ENCODE measurements at regions not wholly inside any gene's neighbourhood (a gene's known extent, or its start where the extent isn't known, plus 50 kb on each side); places are given as distances from the start of the nearest gene placed in this dataset.
"Not testable (repeated sequence)": the region's sequence is repeated elsewhere in the genome, so short reads cannot be mapped to it uniquely, and the experiment has no call there.

DNA sequence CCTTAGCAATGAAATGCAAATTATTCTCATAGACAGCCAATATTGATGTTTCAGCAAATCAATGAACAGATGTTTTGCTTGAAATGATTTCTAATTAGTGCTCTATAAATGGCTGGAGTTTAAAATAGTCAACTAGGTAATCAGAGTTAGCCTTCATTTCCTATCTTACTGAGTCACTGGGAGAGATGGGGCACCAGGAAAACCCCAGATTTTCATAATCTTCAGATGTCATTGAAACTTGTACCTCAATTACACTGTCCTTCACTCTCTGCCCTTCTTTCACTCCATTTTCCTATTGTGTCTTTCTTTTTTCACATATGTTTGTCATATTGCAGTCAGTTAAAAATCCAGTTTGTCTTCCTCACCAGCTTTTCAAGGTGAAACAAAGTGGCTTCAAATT, 92.7 kb downstream of the C12orf75 start:
- in situ Hi-C loops (cut with HindIII; ENCODE audit: low pct_unique_long_range_greater_than_20kb, low sequenced_read_pairs), result no loop called here
- no peak for DNase-seq (ENCODE audit: low read depth)

DNA sequence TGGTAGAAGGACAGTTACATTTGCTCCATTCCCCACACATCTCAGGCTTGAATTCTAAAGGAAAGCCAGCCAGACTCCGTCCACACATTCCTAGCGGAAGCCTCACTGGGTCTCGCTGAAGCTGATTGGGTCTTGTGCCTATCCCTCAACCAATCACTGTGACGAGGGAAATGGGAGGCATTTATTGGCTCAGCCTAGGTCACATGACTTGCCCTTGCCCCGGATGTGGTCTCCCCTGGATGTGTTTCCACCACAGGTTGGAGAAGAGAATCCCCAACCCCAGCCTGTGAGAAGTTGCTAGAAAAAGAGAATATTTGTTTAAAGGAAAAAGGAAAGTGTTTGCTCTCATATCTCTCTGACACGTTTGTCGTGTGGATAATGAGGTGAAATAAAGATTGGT, 93.4 kb downstream of the C12orf75 start:
- in situ Hi-C loops (cut with HindIII; ENCODE audit: low pct_unique_long_range_greater_than_20kb, low sequenced_read_pairs), result no loop called here
- no peak for DNase-seq (ENCODE audit: low read depth)

DNA sequence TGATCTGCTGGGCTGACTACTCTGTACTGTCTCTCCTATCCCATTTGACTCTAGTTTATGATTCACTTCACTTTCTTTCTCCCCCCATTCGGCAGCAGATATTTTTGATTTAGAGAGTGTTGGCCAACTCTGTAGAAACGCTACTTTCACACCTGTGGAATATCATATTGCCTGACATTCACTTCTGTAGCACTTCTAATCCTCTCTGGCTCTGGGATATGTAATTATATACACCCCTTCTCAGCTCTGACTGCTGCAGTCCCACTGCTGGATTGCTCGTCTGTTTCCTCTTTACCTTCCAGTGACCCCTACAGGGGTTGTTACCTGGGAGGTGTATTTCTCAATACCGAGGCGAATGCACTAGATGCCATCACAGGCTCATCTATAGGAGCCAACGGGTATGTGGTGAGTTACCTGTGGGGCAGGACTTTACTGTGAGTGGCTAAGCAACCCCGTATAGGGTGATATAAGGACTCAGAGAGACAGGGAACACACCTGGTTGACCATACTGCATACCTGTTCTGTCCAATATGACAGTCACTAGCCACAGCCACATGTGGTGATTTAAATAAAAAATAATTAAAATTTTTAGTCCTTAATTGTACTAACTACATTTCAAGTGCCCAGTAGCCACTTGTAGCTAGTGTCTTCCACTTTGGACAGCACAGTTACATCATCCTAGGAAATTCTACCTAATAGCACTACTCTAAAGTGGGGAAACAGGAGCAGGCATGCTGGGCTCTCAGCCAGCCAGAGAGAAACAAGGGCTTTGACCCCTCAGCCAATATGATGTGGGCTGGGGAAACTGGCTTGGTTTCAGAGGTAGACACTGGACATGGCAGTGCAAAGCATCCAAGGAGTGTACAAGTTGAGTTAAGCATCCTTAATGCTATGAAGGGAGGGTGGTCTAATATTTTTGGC, 95.0 kb downstream of the C12orf75 start:
- in situ Hi-C loops (cut with HindIII; ENCODE audit: low pct_unique_long_range_greater_than_20kb, low sequenced_read_pairs), result no loop called here
- no peak for DNase-seq (ENCODE audit: low read depth)

DNA sequence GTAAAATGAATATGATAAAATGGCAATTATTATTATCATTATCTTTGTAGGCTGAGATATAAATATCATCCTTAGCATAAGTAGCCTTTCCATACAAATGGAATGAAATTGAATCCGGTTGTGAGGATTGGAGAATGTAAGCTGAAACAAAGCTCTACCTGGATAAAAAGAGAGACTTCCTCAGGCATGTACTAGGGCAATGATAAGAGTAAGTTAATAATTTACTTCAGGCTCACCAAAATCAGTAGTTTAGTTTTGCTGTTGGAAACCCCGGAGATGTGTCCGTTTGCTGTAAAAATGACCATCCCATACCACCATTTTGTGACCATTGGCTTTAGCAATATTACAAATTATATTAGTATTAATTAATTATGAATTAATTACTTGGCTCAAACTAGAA, 96.3 kb downstream of the C12orf75 start:
- in situ Hi-C loops (cut with HindIII; ENCODE audit: low pct_unique_long_range_greater_than_20kb, low sequenced_read_pairs), result no loop called here
- no peak for DNase-seq (ENCODE audit: low read depth)

DNA sequence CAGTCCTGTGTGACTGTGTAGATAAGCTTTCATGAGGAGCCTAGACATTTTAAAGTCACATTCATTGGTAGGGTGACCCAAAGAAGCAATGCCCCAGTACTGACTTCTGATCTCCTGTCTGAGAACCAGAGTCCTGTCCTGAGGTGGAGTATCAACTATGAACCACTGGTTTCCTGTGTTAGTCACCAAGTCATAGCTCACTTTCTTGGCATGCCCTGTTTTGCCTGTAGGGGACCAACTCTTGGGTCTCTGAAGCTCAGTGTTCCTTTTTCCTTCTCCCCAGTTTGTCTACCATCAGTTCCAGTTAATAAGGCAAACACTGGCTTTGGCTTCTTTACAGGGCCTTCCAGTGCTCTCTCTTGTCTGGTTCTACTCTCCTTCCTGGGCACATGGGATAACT, 97.4 kb downstream of the C12orf75 start:
- in situ Hi-C loops (cut with HindIII; ENCODE audit: low pct_unique_long_range_greater_than_20kb, low sequenced_read_pairs), result no loop called here
- DNase-seq (ENCODE audit: low read depth), result no peak

DNA sequence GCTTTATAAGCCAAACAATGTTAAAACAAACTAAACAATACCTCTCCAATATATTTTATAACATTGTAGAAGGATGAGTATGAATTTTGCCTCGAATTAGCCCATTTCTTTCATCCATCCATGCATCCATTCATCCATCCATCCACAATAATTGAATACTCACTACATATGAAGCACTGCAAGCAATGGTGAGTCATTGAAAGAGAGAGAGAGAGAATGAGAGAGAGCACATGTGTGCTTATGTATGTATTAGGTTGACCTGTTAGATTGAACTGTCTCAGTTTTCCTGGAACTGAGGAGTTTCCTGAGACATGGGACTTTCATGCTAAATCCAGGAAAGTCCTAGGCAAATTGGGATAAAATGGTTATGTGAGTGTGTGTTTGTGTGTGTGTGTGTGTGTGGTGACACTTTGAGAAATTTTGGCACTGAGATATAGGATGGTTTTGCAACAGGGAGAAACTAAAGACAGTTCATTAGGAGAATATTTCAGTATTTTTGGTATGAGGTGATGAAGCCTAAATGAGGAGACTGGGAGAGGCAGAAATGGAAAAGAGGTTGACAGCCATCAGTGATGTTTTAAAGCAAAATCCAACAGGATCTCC, 98.4 kb downstream of the C12orf75 start:
- in situ Hi-C loops (cut with HindIII; ENCODE audit: low pct_unique_long_range_greater_than_20kb, low sequenced_read_pairs), result no loop called here
- DNase-seq (ENCODE audit: low read depth), result no peak

DNA sequence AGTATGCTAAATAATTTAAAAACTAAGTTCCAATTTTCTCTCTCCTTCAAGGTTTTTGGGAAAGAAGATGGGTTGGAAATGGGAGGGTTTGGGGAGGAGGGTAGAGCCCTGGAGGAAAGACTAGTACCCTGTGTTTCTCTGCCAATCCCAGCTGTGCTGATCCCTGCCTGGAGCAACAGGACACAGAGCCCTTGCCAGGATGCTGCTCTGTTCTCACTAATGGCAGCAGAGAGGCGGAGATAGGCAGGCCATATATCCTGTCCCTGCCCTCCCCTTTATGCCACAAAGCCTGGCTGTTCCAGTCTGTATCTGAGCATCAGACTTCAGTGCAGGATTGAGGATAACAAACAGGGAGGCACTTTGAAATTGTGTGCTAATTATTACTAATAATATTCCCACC, 99.0 kb downstream of the C12orf75 start:
- in situ Hi-C loops (cut with HindIII; ENCODE audit: low pct_unique_long_range_greater_than_20kb, low sequenced_read_pairs), result no loop called here
- no peak for DNase-seq (ENCODE audit: low read depth)

DNA sequence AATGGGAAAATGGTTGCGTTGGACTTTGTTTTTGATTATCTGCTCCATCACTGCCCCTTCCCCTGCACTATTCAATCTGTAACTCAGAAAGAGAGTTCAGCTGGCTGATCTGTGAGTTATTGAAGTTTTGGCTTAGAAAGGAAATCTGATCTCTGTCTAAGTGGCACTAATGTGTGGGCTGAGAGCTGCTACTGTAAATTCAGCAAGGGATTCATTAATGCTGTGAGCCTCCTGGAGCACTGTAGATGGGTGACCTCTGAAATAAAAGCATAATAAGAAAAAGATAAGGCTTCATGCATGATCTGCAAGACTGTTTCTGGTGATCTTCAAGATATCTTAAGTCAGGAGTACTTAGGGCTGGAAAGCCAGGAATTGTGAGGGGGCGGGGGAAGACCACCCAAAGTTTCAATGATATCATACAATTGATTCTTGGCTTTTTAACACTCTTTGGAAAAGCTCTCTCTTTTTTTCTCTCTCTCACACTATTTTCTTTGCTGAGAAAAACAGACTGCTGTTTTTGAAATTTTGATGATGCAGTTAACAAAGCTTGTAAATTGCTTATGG, 101.1 kb downstream of the C12orf75 start:
- in situ Hi-C loops (cut with HindIII; ENCODE audit: low pct_unique_long_range_greater_than_20kb, low sequenced_read_pairs), result no loop called here
- no peak for DNase-seq (ENCODE audit: low read depth)

DNA sequence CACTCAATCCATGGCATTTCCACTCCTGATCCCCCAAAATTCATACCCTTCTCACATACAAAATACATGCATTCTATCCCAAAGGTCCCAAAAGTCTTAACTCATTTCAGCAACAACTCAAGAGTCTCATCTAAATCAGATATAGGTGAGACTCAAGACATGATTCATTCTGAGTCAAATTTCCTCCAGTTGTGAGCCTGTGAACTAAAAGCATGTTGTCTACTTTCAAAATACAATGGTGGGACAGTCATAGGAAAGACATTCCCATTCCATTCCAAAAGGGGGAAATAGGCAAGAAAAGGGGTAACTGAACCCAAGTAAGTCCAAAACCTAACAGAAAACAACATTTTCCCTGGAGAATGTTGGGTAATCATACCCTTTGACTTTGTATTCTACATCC, 103.3 kb downstream of the C12orf75 start:
- no peak for DNase-seq (ENCODE audit: low read depth)
- in situ Hi-C loops (cut with HindIII; ENCODE audit: low pct_unique_long_range_greater_than_20kb, low sequenced_read_pairs), result no loop called here

DNA sequence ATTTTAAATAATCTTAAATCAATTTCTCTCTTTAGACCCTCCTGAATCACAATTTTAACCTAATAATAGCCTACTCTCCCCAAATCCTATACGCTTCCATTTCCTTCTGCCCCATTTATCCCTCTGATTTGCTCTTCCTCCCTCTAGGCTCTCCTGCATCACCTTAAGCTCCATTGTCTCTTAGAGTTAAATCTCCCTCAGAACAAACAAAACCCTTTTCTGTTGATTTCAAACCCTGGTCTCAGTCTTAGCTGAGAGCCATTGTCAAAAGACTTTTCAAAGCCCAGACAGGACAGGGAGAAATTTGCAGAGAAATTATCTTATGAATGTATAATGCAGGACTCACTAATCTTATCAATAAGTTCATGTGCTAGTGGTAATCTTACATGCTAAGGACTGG, 106.1 kb downstream of the C12orf75 start:
- in situ Hi-C loops (cut with HindIII; ENCODE audit: low pct_unique_long_range_greater_than_20kb, low sequenced_read_pairs), result no loop called here
- no peak for DNase-seq (ENCODE audit: low read depth)

DNA sequence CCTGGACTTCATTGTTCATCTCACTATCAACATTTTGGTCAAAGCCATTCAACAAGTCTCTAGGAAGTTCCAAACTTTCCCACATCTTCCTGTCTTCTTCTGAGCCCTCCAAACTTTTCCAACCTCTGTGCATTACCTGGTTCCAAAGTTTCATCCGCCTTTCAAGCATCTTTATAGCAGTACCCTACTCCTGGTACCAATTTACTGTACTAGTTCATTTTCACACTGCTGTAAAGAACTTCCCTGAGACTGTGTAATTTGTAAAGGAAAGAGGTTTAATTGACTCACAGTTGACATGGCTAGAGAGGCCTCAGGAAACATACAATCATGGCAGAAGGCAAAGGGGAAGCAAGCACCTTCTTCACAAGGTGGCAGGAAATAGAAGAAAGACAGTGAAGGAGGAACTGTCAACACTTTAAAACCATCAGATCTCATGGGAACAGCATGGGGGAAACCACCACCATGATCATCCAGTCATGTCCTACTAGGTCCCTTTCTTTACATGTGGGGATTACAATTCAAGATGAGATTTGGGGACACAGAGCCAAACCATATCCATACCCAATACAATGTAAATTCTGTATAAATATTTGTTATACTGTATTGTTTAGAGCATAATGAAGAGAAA, 109.7 kb downstream of the C12orf75 start:
- no peak for DNase-seq (ENCODE audit: low read depth)
- in situ Hi-C loops (cut with HindIII; ENCODE audit: low pct_unique_long_range_greater_than_20kb, low sequenced_read_pairs), result no loop called here

DNA sequence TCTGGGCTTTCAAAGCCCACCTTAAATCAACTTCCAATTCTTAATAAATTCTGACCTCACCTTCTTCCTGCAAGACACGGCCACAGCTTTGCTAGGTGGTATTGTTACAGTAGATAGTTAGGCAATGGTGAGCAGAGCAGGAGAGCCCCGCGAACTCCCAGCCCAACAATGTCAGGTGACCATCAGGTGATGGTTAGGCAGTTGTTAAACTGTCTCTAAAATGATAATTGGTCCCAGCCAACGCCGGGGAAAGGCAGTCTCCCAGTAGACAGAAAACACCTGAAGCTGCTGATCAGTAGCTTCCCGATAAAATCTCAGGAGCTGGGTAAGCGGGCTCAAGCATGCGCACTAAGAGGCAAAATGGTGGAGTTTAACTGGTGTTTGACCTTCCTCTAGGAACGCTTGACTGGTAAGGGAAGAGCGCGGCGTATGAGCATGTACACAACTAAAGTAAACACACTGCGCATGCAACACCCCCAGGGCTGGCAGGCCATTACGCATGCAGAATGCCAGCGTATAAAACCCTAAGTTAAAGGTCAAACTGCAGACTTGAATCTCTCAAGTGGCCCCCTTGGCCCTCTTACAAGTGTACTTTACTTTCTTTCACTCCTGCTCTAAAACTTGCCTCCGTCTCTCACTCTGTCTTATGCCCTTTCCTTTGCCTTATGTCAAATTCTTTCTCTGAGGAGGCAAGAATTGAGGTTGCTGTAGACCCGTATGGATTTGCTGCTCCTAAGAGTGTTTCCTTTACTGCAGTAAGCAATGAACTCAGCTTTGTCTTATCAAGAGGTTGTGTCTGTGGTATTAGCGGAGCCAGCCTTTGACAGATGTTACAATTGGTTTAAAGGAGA, 113.5 kb downstream of the C12orf75 start:
- peak; percentile 4 for DNase-seq (ENCODE audit: low read depth)
- in situ Hi-C loops (cut with HindIII; ENCODE audit: low pct_unique_long_range_greater_than_20kb, low sequenced_read_pairs), result no loop called here

DNA sequence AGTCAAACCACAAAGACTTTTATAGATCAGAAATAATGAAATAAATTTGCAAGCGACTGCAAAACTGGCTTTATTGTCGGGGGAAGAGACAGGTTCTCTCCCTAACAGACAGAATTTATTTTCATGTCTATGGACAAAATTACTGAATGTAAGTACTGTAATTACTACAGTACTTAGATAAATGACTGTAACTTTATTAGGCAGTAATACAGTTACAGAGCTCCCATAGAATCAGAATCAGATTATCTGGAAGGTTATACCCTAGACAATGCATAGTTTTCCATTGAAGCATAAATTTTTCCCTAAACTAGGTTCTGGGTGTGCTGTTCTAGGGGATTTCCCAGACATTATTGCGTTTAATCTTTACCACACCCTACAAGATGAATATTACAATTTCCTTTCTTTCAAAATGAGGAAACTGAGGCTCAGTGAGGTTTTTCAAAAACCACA, 114.2 kb downstream of the C12orf75 start:
- DNase-seq (ENCODE audit: low read depth), result peak; percentile 9
- in situ Hi-C loops (cut with HindIII; ENCODE audit: low pct_unique_long_range_greater_than_20kb, low sequenced_read_pairs), result no loop called here

DNA sequence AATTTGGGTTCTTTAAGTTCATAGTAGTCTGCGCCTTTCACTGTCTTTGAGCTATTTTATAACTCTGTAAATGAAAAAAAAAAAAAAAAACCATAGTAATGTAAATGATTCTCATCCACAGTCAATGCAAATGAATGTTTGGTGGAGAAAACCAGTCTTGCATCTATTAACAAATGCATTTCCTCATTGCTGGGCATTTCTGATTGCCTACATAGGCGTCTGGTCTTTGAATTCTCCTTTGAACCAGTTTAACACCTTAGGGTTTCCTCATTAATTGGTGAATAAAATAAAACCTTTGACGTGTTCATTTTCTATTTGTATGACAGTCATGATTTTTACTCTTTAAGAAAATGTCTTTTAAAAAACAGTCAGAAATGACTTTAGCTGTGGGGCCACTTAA, 114.8 kb downstream of the C12orf75 start:
- in situ Hi-C loops (cut with HindIII; ENCODE audit: low pct_unique_long_range_greater_than_20kb, low sequenced_read_pairs), result no loop called here
- DNase-seq (ENCODE audit: low read depth), result no peak

DNA sequence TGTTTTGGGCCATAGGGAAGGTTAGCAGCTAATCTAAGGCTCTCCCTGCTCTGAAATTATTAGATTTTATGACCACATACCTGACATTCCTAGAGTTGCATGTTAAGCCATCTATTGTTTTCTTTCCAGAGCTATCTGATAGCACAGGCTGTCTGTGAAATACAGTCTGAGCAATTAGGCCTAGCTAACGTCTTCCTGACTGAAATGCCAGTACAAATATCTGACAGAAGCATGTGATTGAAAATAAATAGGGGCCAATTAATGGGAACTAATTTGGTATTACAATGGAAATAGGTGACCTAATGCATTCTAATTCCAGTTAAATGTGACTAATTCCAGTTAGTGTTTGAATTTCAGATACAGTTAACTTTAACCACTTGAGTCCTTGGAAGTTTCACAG, 115.2 kb downstream of the C12orf75 start:
- in situ Hi-C loops (cut with HindIII; ENCODE audit: low pct_unique_long_range_greater_than_20kb, low sequenced_read_pairs), result no loop called here
- peak; percentile 68 for DNase-seq (ENCODE audit: low read depth)

DNA sequence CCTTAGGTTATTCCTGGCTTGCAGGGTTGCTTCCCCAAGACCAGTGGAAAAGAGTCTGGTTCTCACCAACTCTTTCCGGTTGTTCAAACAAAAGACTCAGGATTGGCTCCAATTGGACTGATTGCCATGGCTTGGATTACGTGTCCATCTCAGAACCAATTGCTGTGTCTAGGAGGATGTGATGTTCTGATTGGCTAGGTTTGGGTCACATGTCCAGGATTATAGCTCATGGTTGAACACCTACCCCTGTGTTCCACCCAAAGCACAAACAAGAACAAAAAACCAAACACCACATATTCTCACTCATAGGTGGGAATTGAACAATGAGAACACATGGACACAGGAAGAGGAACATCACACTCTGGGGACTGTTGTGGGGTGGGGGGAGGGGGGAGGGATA, 116.0 kb downstream of the C12orf75 start:
- DNase-seq (ENCODE audit: low read depth); in situ Hi-C loops (cut with HindIII; ENCODE audit: low pct_unique_long_range_greater_than_20kb, low sequenced_read_pairs): not testable (repeated sequence)

DNA sequence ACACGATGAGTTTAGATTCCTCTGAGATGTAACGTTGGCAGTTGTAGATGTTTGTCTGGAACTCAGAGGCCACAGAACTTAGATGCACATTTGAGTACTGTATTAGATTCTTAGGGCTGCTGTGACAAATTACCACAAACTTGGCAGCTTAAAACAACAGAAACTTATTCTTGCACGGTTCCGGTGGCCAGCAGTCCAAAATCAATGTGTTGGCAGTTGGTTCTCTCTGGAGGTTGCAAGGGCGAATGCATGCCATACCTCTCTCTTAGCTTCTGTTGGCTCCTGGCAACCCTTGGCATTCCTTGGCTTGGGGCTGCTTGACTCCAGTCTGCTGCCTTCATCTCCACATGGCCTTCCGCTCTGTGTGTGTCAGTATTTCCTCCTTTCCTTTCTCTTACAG, 118.9 kb downstream of the C12orf75 start:
- DNase-seq (ENCODE audit: low read depth), result no peak
- in situ Hi-C loops (cut with HindIII; ENCODE audit: low pct_unique_long_range_greater_than_20kb, low sequenced_read_pairs), result no loop called here

DNA sequence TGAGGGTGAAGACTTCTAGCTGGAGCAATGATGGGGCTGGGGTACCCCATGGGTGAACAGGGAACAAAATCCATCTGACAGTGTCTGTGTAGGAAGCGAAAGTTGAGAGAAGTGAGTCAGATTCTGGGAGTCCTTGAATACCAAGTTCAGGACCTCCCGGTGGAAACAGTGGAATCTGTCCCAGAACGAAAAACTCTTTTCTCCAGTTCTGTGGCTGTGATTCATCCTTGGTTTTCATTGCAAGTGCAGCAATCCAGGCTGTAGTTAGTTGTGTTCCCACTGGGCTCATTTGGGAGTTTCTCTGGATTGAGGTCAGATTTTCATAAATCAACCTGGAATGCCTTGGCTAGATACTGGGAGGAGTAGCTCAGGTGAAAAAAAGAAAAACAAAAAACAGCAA, 120.7 kb downstream of the C12orf75 start:
- in situ Hi-C loops (cut with HindIII; ENCODE audit: low pct_unique_long_range_greater_than_20kb, low sequenced_read_pairs), result no loop called here
- no peak for DNase-seq (ENCODE audit: low read depth)

Data from Caki2 (cell line).